COR-L47 (cell line): ENCODE measurements at regions not wholly inside any gene's neighbourhood (a gene's known extent, or its start where the extent isn't known, plus 50 kb on each side); places are given as distances from the start of the nearest gene placed in this dataset.

Experiments used
- DNase-seq: peaks from one replicate; lab custom pipeline; 2025; lab: John Stamatoyannopoulos, UW

DNA sequence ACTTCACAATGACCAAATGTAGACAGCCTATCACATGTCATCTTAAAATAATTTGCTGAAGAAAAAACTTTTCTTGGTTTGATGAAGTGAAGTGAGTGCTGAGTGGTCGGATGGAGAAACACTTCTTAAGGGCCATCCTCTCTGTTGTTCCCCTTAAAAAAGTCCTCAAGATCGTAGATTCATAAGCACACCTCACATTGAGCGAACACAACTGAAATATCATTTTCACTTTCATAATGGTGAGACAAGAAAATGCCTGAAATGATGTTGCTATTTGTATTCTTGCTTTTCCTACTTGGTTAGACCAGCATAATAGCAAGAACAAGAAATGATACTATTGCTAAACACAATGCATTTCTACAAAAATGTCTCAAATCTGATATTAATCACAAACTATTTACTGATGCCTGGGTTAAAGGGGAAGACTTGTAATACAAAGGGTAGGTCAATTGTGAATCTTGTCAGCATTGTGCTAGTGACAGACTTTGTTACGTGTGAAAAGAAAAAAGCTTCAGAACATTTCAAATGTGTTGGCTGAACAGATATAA lies 305.6 kb upstream of the NR3C2 start:
- no peak for DNase-seq

DNA sequence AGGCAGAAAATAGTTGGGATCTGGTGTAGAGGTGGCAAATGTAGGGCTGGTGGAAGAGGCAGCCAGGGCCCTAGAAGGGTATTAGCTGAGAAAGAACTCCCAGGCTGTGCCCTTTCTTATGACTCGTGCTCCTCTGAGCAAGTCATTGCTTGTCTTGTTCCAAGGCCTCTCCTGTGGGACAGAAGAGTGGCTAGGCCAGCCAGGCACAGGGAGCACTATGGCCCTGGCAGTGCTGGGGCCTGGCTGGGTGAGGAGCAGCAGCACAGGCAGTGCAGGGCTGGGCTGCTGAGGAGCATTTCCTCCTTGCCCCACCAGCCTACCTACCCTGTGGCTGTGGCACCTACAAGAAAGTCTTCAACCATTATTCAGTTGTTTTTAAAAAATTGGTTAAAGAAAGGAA lies 298.5 kb upstream of the NR3C2 start:
- DNase-seq, result no peak

DNA sequence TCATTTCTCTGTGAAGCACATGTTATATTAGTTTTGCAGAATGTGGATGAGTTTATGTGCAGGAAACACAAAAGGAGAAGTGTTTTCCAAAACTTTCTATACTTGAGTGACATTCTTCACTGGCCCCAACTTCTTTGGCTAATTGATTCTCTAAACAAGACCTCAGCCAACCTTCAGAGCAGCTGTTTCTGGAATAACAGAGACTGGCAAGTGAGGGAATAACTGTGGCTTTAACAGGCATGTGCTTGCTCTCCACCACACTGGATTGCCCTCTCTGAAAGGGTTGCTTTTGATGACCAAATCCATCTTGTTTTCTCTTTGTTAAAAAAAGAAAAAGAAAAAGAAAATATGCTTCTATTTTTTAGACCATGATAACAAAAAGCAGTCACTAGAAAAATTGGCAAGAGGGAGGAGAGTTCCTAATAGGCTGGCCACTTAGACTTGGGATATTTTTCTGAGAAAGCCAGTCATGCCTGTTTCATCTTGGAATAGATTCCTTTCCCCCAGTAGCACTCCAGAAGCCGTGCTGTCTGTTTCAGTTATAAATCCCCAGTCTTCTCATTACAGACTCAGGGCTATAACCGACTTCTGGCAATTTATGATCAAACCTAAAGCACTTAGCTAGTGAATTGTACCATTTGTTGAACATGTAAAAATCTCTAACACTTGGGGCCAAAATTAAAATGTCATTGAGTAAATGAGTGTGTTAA lies 295.0 kb upstream of the NR3C2 start:
- DNase-seq, result no peak

DNA sequence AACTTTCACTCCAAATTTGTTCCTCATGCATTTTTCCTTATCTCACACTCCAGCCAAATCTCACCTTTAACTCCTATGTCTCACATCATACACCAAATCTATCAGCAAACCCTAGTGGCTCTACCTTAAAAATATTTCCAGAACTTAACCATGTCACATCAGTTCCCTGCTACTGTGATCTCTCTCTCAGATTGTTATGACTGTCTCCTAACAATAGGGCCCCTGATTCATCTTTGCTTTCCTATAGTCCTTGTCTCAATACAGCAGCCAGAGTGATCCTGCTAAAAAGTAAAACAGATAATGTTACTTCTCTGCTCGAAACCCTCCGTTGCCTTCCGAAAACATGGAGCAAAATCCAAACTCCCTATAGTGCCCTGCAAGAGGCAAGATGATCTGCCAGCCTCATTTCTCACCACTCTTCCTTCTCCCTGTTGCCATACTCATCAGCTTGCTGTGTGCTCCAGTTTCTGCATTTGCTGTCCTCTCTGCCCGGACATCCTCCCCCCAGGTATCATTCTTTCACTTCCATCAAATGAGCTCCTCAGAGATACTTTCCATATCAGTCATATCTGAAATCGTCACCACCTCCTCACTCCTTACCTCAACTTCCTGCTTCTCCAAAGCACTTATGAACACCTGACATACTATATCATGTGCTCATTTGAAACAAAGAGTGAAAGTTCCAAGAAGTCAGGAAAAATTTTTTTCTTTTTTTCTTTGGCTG lies 293.4 kb upstream of the NR3C2 start:
- DNase-seq, result no peak

GRCh38 chr4:148730766-148731165 lies 288.6 kb upstream of the NR3C2 start:
- no peak for DNase-seq

DNA sequence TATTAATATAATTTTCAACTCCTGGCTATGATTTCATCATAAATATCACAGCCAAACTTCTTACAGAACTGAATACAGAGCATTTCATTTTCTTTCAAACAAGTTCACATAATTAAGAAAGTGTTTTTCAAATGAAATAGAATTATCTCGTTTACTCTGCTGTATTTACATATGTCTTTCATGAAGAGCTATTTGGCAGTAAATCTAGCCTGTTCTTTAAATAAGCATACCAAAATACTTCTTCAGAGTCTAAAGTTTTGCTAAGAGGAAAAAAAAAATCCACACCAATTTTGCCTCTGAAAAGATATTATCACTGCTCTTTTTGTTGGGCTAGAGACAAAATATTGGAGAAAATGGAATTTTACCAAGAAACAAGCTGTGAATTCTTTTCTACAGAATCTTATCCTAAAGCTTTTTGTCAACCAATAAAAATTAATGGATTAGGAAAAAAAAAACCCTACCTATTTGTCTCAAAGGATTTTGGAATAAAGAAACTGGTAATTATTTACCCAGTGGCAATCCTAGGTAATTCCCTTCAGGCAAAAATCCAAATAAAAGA lies 287.9 kb upstream of the NR3C2 start:
- no peak for DNase-seq

DNA sequence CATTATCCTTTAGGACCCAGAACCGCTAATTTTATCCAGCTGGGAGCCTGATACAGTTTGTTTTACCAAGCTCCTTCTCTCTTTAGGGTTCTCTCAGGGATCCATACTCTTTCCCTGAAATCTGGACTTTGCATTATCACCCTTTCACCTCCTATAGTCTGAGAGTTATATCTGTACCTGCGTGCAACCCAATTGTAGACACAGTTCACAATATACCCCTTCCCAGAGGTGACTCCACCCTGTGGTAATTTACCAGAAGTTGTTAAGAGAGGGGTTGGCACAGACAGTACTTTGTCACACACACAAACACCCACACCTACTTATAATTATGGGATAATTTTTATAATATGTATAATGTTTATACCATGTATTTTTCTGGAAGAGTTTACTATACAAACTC lies 275.8 kb upstream of the NR3C2 start:
- no peak for DNase-seq

- DNase-seq, result no peak
Observed at GRCh38 chr4:148716431-148717052, 274.3 kb upstream of the NR3C2 start.

- DNase-seq, result no peak
Observed at GRCh38 chr4:148704291-148704690, 262.1 kb upstream of the NR3C2 start.

GRCh38 chr4:148694702-148695101 lies 252.5 kb upstream of the NR3C2 start:
- DNase-seq, result no peak

DNA sequence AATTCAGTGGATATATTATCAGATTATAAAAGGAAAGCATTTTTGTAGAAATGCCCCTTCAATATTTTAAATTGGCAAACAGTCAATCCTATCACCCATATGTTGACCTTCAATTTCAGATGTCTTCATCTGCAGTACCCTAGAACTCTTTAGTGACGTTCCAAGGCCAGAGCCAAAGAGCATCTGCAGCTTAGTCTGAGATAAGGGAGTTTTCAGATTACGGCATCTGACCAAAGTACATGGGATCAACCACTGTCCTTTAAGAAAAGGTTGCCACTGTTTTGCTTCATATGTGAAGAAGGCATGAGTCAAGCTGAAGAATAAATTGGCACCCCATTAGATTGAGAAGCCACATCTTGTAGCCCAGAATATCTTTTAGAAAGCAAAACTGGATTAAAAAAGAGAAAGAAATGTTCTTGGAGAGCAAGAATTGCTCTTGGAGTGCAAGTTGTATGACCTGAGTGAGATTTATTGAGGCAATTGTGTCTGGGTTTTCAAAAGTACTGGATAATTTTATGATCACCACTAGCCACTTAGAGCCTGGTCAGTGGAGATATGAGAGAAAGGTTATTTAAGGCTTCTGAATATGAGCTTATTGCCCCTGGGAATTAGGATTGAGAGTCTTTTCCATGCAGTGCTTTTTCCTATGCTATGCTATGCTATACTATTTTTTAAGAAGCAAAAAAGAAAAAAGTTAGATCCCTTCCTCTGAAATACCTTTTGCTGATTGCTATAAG lies 251.9 kb upstream of the NR3C2 start:
- DNase-seq, result no peak

DNA sequence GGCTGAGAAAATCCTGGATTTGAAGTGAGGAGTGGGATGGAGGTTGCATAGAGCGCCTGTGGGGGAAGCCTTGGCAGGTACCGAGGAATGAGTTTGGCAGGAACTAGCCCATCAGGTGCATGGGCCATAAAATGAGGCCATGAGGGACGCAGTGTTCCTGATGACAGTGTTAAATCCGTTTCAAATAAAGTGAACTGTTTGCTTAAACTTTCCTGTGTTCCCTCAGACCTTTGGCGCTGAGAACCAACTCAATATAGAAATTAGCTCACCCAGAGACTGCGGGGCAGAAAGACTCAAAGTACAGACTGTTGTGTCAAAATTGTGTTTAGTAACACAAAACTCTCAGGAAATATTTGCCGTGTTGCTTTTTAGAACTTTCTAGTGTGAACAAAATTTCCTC lies 250.0 kb upstream of the NR3C2 start:
- DNase-seq, result no peak

- DNase-seq, result no peak
Observed at GRCh38 chr4:148686449-148686848, 244.2 kb upstream of the NR3C2 start.

GRCh38 chr4:148684638-148685037 lies 242.4 kb upstream of the NR3C2 start:
- no peak for DNase-seq

GRCh38 chr4:148680884-148681283 lies 238.7 kb upstream of the NR3C2 start:
- no peak for DNase-seq

DNA sequence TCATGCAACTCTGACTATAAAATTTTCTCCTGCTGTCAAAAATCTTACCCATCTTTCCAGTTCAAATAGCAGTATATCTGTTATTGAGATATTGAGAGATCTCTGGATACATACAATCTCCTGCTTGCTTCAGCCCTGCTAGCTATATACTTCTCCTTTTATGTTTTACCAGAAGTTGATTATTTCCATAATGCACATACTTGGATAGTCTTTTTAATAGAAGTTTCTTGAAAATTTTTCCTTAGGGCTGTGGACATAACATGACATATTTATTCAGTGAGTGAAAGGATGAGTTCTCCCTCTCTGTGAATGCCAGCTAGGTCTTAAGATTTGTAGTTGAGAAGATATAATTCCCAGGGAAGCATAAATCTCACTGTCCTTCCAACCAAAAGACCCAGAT lies 234.1 kb upstream of the NR3C2 start:
- DNase-seq, result no peak

GRCh38 chr4:148674876-148675275 lies 232.7 kb upstream of the NR3C2 start:
- DNase-seq, result no peak

GRCh38 chr4:148664636-148665035 lies 222.4 kb upstream of the NR3C2 start:
- no peak for DNase-seq

- DNase-seq, result no peak
Observed at GRCh38 chr4:148654131-148654530, 211.9 kb upstream of the NR3C2 start.

- no peak for DNase-seq
Observed at GRCh38 chr4:148653681-148654080, 211.5 kb upstream of the NR3C2 start.

- no peak for DNase-seq
Observed at GRCh38 chr4:148651991-148652390, 209.8 kb upstream of the NR3C2 start.
